HG02798 (cell line): ENCODE measurements at regions not wholly inside any gene's neighbourhood (a gene's known extent, or its start where the extent isn't known, plus 50 kb on each side); places are given as distances from the start of the nearest gene placed in this dataset.
"Not testable (repeated sequence)": the region's sequence is repeated elsewhere in the genome, so short reads cannot be mapped to it uniquely, and the experiment has no call there.

Source experiments
- ATAC-seq: cut with Tn5 transposase; IDR thresholded peaks from one replicate; pipeline ENCODE4 v1.9.1; 2021; ENCODE audit warnings: mild to moderate bottlenecking; ENCODE audit not compliant: unreplicated experiment, poor library complexity

DNA sequence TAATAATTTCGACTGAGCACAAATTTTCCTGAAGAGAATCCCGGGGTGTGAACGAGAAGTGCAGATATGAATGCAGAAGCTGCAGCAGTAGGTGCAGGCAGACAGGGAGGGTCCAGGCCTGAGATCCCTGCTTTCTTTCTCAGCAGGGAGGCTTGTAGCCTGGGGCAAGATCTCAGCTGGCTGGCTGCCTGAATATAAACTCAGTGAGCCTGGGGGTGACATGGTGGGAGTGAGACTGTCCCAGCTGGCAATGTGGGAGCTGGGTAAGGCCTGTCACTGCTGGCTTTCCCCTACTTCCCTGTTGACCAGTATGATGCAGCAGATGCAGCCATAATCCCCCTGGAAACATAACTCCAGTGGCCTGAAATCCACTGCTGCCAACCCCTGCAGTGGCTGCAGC is 325.2 kb downstream of the CETN3 start:
- no peak for ATAC-seq

DNA sequence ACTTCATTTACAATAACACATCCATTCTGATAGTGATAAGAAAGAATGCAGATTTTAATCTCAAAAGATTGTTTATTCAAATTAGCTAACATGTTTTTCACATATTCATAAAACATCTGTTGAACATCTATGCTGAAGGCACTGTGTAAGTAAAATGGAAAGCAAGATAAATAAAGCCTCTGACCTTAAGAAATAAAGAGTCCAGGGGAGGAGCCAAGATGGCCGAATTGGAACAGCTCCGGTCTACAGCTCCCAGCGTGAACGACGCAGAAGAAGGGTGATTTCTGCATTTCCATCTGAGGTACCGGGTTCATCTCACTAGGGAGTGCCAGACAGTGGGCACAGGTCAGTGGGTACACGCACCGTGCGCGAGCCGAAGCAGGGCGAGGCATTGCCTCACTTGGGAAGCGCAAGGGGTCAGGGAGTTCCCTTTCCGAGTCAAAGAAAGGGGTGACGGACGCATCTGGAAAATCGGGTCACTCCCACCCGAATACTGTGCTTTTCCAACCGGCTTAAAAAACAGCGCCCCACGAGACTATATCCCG is 336.5 kb downstream of the CETN3 start:
- not testable (repeated sequence) for ATAC-seq

DNA sequence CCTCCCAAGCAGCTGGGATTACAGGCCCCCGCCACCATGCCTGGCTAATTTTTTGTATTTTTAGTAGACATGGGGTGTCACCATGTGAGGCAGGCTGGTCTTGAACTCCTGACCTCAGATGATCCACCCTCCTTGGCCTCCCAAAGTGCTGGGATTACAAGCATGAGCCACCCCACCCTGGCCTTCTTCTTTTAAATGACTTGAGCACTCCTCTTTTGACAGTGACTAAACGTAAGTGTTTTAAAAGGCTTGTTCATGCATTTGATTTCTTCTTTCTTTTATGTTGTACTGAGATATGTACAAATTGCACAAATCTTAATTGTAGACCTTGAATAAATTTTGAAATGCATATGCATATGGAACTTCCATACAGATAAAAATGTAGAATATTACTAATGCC is 337.9 kb downstream of the CETN3 start:
- no peak for ATAC-seq

DNA sequence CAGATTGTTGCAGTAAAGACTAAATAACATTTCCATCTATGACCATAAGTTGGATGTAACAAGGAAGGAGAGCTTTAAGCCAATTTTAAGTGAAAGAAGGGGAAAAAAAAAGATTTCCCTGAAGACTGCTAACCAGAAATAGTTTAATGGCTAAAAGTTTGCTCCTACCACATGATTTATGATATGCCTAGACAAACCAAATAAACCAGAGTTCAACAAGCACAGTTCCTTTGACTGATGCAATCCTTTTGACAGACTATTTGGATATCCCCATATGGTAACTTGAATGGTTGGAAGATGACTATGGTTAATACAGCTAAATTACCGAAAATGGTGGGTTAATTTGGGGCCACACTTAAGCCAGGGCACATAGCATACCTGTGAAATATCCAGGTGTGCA is 338.5 kb downstream of the CETN3 start:
- ATAC-seq, result no peak

DNA sequence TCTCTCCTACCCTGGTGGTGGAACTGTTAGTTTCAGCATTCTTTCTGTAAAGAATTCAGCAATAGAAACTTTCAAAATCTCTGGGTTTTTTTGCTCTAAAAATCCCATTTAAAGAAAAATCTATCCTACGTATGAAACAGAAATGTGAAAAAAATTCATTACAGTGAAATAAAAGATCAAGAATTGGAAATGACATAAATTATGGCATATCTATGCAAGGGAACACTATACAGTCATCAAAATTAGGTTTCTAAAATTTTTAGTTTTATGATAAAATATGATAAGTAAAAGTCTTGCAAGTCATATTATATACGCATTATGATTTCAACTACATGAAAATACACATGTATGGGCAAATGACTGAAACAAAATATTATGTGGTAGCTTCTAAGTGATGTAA is 342.6 kb downstream of the CETN3 start:
- ATAC-seq, result no peak

DNA sequence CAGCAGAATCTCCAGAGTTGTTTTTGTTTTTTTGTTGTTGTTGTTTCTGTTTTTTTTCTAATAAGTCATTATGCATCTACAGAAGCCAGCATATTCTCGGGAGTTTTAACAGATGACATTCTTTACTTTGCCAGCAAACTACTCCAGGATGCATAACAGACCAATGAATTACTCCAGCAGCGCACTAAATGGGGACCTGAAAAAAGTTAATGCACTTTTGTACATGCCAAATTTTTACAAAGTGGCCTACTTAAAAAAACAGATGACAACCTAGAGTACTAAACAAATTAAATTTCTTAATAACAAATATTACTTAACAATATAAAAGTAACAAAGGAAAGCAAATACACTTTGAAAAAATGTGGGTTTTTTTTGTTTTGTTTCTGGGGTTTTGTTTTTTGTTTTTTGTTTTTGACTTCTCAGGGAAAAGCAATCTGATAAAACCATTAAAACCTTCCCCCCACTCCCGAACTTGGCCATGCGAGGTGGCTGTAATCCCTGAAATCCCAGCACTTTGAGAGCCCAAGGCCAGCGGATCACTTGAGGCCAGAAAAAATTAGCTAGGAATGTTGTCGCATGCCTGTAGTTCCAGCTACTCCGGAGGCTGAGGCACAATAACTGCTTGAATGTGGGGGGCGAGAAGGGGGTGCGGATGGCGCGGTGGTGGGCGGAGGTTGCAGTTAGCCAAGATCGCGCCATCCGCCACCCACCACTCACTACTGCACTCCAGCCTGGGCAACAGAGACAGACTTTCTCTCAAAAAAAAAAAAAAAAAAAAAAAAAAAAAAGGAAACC is 352.4 kb downstream of the CETN3 start:
- no peak for ATAC-seq

DNA sequence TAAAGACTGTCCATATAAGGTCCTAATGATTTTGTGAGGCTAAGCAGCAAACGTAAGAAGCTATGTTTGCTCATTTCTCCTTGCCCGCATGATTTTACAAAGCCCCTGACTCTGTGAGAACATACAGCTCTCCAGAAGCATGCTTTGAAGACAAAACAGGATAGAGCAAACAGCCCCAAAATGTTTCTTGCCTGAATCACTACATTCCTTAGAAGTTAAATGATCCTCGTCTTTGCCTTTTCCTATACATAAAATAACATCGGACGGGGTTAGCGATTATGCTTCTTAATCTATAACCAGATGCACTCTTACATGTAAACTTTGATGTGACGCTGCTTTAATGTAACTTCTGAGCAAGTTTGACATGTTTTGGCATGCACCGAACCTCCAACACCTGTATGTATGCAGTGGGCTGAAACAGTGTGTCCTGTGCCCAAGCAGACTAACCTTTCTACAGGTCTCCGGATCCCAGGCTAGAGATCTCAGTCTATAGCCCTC is 353.7 kb downstream of the CETN3 start:
- no peak for ATAC-seq

DNA sequence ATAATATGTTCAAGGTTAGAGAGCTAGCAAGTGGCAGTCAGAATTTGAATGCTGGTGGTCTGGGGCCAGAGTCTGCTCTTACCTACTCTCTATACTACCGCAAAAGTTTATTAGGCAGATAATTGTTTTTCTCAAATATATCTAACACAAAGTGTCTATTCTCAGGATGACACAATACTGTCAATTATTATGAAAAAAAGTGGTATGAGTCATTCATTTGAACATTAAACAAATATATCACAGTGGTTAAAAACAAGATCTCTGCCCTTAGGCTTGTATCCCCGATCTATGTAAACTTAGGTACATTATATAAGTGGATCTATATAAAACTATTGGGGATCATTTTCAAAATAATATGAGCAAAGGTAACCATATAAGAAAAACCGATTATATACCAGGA is 354.9 kb downstream of the CETN3 start:
- no peak for ATAC-seq

DNA sequence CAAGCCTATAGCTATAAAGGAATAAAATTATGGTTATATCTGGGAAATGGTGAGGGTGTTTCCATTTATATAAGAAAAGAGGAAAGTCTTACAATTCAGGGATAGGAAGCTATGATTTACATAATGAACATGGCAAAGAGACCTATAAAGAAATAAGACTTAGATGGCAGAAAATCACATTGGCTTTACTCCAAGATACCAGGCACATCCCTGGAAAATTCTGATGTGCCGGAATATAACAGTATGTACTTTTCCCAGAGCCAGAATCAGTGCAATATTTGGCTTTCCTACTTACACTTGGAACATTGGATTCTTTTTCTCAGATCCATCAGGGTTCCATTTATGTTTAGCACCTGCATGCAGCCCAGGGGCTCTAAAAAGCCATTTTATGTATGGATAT is 357.8 kb downstream of the CETN3 start:
- no peak for ATAC-seq

DNA sequence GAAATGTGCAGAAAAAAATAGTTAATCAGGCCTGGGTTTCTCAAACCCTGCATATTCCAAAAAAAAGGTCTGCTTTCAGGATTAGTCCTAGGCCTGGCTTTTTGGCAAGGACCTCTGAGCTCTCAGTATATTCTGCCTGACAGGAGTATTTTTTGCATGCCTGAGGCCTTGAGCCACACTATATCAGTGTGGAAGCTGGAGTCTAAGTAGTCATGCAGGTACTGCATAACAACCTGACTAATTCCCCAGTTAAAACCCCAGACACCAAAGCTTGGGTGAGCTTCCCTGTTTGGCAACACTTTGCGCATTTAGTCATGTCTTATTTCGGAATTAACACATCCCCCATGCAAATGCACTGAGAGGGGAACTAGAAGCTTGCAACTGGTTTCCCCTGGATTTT is 359.5 kb downstream of the CETN3 start:
- ATAC-seq, result no peak

DNA sequence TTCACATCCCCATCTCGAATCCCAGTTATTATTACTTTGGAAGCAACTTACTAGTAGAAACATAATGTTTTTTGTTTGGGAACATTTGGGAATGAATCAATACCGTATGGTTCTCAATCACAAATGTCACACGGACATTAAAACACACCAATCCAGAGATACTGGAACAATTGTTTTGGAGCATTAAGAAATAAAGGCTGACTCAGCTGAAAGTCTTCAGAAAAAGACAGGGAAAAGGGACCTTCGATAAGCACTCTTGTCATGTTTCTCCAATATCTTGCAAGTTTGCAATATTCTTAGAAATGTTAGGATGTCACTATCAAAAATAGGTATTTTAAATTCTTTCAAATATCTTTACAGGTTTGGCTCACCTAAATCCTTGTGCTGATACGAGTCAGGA is 362.4 kb downstream of the CETN3 start:
- no peak for ATAC-seq

DNA sequence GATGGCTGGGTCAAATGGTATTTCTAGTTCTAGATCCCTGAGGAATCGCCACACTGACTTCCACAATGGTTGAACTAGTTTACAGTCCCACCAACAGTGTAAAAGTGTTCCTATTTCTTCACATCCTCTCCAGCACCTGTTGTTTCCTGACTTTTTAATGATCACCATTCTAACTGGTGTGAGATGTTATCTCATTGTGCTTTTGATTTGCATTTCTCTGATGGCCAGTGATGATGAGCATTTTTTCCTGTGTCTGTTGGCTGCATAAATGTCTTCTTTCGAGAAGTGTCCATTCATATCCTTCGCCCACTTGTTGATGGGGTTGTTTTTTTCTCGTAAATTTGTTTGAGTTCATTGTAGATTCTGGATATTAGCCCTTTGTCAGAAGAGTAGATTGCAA is 369.5 kb downstream of the CETN3 start:
- not testable (repeated sequence) for ATAC-seq

DNA sequence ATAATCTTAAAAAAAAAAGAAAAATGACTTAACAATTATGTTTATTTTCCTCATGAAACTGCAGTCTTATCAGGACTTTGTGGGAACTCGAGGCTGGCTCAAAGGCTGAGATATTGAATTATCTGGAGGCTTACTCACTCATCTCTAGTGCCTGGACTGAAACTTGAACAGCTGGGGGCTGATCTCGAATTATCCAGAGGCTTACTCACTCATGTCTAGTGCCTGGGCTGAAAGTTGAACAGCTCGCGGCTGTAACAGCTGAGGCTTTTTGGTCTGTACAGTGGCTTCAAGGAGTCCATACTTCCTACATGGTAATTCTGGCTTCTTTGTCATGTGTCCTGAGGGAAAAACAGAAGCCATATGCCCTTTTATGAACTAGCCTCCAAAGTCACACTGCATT is 371.9 kb downstream of the CETN3 start:
- no peak for ATAC-seq

DNA sequence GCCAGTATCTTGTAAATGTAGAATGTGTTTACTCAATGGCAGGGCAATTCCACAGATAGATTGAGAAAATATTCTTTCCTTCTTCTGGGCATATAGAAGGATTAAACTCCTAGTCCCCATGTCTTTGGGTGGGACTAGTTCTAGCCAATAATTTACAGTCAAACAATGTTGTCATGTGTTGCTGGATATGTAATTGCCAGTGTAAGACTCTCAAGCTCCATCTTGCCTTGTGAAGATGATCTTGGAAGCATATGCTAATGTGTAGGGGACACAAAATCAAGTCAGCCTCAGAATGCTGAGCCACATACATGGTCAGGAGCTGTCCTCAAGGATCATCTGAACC is 386.9 kb downstream of the CETN3 start:
- peak; percentile 63 for ATAC-seq

DNA sequence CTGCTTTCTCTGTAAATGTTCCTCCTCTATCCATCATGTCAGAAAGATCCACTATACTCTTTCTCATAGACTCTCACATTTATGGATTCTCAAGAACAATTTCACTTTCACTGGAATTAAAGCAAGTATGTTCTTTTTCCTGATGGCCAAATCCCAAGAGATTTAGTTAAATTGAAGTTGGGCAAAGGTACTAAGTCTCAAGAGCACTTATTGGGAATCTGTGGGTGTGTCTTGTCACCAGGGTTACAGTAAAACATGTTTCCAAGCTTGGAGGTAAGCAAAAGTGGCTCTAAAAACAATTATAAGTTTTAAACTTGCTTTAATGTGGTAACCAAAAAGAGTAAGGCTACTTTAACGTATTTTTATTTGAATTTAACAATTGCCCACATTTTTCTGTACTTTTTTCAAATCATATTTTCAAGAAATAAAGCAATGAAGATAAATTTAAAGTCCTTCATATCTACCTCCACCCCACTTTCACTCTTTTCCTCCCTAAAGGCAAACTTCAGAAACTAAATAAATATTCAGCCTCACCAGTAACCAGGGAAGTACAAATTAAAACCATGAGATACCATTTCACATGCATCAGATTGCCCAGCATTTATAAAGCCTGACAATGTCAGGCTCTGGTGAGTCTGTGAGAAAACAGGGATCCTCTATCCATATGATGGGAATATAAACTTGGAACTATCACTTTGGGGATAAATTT is 387.4 kb downstream of the CETN3 start:
- no peak for ATAC-seq

DNA sequence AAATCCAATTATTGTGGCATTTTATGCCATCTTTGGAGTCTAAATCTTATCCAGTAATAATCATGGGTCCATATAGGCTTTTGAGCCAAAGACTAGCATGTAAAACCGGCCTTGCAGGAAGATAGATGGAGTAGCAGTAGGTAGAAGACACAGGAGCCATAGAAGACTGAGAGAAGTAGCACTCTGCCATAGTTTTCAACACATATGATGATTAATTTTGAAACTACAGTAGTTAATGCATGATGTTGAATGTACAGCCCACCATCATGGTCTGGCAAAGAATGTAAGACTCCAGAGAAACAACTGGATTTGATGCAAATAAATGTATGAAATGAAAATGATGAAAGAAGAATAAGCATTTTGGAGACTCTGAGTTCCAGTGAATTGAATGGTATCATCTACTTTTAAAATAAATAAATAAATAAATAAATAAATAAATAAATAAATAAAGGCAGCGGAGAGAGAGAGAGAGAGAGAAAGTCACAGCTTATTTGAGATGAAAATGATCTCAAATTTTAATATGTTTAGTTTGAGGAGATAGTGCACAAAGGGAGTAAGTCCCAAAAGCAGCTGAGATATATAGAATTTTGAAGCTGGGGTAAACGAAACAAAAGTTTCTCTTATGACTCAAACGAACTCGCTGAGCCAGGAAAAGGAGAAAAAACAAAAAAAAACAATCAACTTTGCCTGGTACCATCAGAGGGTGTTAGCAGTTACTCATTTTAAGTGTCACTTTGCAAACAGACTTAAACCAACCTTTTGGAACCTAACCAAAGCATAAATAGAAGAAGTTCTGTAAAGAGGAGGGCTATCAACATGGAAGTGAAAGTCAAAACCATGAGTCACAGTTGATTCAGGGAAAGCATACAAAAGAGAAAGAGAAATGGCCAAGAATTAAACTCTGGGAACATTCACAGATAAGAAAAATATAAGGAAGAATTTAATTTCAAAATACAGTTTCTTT is 388.7 kb downstream of the CETN3 start:
- ATAC-seq, result peak; percentile 84

DNA sequence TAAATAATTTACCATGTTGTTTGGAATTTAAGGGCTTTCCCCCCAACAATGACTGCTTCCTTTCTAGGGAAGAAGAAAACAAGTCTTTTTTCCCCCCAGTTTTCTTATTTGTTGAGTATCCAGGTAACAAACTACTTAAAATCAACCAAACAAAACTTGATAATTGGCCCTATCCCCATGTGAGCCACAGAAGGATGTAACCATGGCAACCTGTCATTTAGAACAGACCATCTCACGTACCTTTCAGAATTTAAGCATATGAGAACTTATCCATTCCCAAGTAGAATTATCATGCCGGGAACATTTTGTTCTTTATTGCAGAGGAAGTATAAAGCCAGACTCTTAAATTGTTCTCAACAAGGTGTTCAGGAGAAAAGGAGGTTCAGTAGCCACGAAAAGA is 392.3 kb downstream of the CETN3 start:
- ATAC-seq, result no peak

DNA sequence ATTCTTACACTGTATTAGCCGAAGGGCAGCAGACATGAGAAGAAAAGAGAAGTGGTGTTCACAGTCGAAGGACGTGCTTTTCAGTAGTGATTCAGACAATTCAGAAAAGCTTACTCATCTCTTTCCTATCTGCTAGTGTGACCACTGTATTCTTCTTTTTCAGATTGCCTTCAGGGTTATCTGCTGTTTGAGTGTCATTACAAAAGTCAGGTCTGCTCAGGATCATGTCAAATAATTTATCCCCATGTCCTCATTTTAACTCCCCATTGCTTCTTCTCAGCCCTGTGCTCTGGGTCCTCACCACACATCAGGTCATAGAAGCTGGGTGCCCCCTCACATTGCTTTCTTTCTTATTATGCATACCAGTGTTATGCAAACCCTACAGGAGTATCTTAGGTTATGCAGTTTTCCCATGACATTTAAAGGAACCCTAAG is 394.0 kb downstream of the CETN3 start:
- peak; percentile 87 for ATAC-seq

DNA sequence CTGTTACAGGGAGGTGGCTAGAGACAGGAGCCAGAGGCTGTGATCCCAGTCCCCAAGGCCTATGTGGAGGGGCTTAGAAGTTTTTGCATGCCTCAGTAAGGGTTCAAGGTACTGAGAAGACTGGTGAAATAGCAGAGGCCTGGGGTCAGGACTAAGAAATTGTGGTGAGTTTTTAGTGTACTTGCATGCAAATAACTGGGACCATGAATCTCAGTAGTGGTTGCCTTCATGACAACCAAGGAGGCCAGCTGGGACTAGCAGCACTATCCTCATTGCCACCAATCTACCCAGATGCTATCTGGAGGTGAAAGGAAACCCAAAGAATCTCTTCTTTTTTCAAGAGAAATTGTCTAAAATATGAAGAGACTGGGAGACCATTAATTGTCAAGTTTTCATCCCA is 395.1 kb downstream of the CETN3 start:
- peak; percentile 94 for ATAC-seq

DNA sequence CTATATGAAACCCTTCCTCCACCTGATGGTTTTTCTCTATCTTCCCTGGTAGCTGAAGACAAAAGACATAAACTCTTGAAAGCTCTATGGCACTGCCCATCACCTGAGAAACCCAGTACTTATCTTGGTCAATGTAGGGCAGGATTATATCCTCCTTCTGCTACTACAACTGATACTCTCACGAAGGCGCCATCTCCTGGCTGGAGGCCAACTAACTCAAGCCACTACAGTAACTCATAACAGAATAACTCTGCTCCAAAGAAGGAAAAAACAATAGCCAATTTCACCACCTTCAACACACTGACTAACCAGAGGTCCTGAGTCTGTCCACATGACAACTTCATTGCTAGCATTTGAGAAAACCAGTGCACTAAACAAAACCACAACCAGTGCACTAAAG is 409.2 kb downstream of the CETN3 start:
- no peak for ATAC-seq
